ENCODE measurements at regions not wholly inside any gene's neighbourhood (a gene's known extent, or its start where the extent isn't known, plus 50 kb on each side); places are given as distances from the start of the nearest gene placed in this dataset.

GRCh38 chr20:16944745-16945144 lies 196.6 kb downstream of the OTOR start:
- no peaks in the 10 kb centered on the region for H3K9me3 ChIP-seq (ENCODE audit: control insufficient read depth, low read length)
- H3K9ac ChIP-seq, result no peak overlapping the region
- no peak overlapping the region for H3K4me3 ChIP-seq (ENCODE audit: low read depth, low read length)
- no peaks in the 10 kb centered on the region for H3K79me2 ChIP-seq
- H3K4me2 ChIP-seq (ENCODE audit: low read length), result no peak overlapping the region
- no peaks in the 10 kb centered on the region for H3K4me1 ChIP-seq
- TF ChIP-seq CTCF (IDR thresholded peaks at IDR 0.05), result no peak
- no peaks in the 10 kb centered on the region for H3K27me3 ChIP-seq (ENCODE audit: control insufficient read depth, insufficient read depth, low read length)
- no peak overlapping the region for H3K27ac ChIP-seq
- no peak overlapping the region for H2AFZ ChIP-seq
- no peaks in the 10 kb centered on the region for H3K36me3 ChIP-seq (ENCODE audit: control insufficient read depth, insufficient read depth, low read length)

GRCh38 chr20:16945619-16946018 lies 197.5 kb downstream of the OTOR start:
- H3K4me2 ChIP-seq (ENCODE audit: low read length), result no peak overlapping the region
- H3K4me1 ChIP-seq, result no peaks in the 10 kb centered on the region
- H3K36me3 ChIP-seq (ENCODE audit: control insufficient read depth, insufficient read depth, low read length), result no peaks in the 10 kb centered on the region
- no peak overlapping the region for H3K9ac ChIP-seq
- H3K27ac ChIP-seq, result no peak overlapping the region
- H3K4me3 ChIP-seq (ENCODE audit: low read depth, low read length), result no peak overlapping the region
- H3K79me2 ChIP-seq, result no peaks in the 10 kb centered on the region
- no peak for TF ChIP-seq CTCF (IDR thresholded peaks at IDR 0.05)
- H2AFZ ChIP-seq, result no peak overlapping the region
- no peaks in the 10 kb centered on the region for H3K27me3 ChIP-seq (ENCODE audit: control insufficient read depth, insufficient read depth, low read length)
- no peaks in the 10 kb centered on the region for H3K9me3 ChIP-seq (ENCODE audit: control insufficient read depth, low read length)

- H3K9me3 ChIP-seq (ENCODE audit: control insufficient read depth, low read length), result no peaks in the 10 kb centered on the region
- H3K27me3 ChIP-seq (ENCODE audit: control insufficient read depth, insufficient read depth, low read length), result no peaks in the 10 kb centered on the region
- H3K9ac ChIP-seq, result no peak overlapping the region
- no peak overlapping the region for H2AFZ ChIP-seq
- no peak for TF ChIP-seq CTCF (IDR thresholded peaks at IDR 0.05)
- no peak overlapping the region for H3K4me2 ChIP-seq (ENCODE audit: low read length)
- no peaks in the 10 kb centered on the region for H3K4me1 ChIP-seq
- H3K27ac ChIP-seq, result no peak overlapping the region
- no peaks in the 10 kb centered on the region for H3K79me2 ChIP-seq
- H3K36me3 ChIP-seq (ENCODE audit: control insufficient read depth, insufficient read depth, low read length), result no peaks in the 10 kb centered on the region
- no peak overlapping the region for H3K4me3 ChIP-seq (ENCODE audit: low read depth, low read length)
These were observed 197.9 kb downstream of the OTOR start for GRCh38 chr20:16946097-16946496.

GRCh38 chr20:16947479-16947878 lies 199.3 kb downstream of the OTOR start:
- Histone ChIP-seq H3K9ac (no peak overlapping the region), H3K9me3 (ENCODE audit: control insufficient read depth, low read length) (no peaks in the 10 kb centered on the region), H3K79me2 (no peaks in the 10 kb centered on the region), H3K4me2 (ENCODE audit: low read length) (no peak overlapping the region), H3K36me3 (ENCODE audit: control insufficient read depth, insufficient read depth, low read length) (no peaks in the 10 kb centered on the region), H3K27ac (no peak overlapping the region), H3K27me3 (ENCODE audit: control insufficient read depth, insufficient read depth, low read length) (no peaks in the 10 kb centered on the region), H2AFZ (no peak overlapping the region), H3K4me1 (no peaks in the 10 kb centered on the region), H3K4me3 (ENCODE audit: low read depth, low read length) (no peak overlapping the region)
- TF ChIP-seq CTCF (IDR thresholded peaks at IDR 0.05), result no peak

GRCh38 chr20:16951876-16952275 lies 203.7 kb downstream of the OTOR start:
- no peaks in the 10 kb centered on the region for H3K9me3 ChIP-seq (ENCODE audit: control insufficient read depth, low read length)
- H3K79me2 ChIP-seq, result no peaks in the 10 kb centered on the region
- H3K4me2 ChIP-seq (ENCODE audit: low read length), result no peak overlapping the region
- no peak for TF ChIP-seq CTCF (IDR thresholded peaks at IDR 0.05)
- H3K27me3 ChIP-seq (ENCODE audit: control insufficient read depth, insufficient read depth, low read length), result no peaks in the 10 kb centered on the region
- no peaks in the 10 kb centered on the region for H3K4me1 ChIP-seq
- no peaks in the 10 kb centered on the region for H3K36me3 ChIP-seq (ENCODE audit: control insufficient read depth, insufficient read depth, low read length)
- no peak overlapping the region for H2AFZ ChIP-seq
- H3K9ac ChIP-seq, result no peak overlapping the region
- no peak overlapping the region for H3K4me3 ChIP-seq (ENCODE audit: low read depth, low read length)
- no peak overlapping the region for H3K27ac ChIP-seq

Data from parathyroid adenoma (tissue), 2 donors.